8988T (cell line): ENCODE measurements at regions not wholly inside any gene's neighbourhood (a gene's known extent, or its start where the extent isn't known, plus 50 kb on each side); places are given as distances from the start of the nearest gene placed in this dataset.

Experiments used
- DNase-seq: peaks from one replicate; pipeline ENCODE4 v3.0.0; 2011

DNA sequence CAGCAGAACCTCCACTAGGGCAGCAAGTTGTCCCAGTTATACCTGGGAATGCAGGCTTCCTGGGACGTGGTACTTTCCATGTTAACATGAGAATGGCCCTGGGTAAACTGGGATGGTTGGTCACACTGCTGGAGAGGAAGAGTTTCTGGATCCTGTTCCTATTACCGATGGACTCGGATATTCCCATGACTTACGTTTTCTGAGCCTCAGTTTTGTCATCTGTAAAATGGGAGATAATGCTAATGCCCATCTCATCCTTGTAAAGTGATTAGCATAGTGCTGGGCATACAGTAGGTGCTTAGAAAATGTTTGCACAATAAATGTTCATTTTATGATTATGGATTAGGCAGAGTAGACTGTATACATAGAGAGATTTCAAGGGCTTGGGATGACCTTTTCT lies 280.9 kb upstream of the EEF2KMT start:
- DNase-seq, result no peak

DNA sequence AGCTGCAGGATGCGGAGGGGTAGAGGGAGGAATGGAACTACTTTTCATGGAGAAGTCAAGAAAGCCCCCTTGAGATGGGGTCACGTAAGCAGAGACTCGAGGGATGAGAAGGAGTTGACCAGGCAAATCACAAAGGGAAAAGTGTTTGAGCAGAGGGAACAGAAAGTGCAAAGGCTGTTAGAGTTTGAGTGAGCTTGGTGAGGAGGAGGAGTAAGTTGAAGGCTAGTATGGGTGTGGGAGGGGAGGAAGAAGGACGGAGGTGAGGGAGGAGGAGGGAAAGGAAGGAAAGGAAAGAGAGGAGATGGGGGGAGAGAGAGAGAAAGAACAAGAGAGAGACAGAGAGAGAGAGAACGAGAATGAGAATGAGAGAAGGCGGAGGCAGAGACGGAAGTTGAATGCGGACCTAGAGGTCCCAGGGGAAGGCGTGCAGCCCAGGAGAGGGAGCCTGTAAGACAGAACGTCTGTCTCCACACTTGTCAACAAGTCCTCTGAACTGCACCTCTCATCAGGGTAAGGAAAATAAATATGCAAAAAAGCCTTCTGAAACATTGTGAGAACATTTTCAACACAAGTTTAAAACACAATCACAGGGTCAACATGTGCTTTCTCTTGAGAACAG lies 279.8 kb upstream of the EEF2KMT start:
- DNase-seq, result no peak

DNA sequence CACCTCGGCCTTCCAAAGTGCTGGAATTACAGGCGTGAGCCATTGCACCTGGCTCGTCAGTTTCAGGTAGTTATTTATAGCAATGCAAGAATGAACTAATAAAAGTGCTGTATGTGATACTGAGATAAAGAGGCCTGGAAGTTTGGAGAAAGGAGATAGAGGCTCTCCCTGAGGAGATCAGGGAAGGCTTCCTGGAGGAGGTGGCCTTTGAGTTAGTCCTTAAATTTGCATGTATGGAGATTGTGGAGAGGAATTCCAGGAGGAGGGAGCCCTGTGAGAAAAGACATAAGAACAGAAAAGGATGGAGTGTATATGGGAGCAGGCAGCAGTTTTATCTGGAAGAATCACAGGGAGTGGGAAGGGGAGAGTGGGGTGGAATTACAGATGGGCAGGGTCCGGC lies 276.6 kb upstream of the EEF2KMT start:
- no peak for DNase-seq

DNA sequence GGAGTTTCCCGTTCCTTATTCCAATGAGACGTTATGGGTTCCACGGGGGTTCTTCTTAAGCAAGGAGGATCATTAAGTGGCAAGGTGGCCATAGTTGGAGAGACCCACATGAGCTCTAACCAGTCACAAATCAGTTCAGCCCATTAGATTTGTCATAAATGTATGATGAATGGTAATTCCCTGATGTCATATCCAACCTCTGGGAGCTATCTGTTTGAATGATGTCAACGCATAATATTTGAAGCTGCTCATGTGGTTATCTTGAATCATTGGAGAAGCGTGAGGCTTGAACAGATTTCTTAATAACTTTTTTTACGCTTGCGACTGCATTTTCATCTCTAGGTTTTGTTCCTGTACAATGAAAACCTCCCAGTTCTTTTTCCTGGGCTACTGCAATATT lies 270.4 kb upstream of the EEF2KMT start:
- DNase-seq, result no peak

DNA sequence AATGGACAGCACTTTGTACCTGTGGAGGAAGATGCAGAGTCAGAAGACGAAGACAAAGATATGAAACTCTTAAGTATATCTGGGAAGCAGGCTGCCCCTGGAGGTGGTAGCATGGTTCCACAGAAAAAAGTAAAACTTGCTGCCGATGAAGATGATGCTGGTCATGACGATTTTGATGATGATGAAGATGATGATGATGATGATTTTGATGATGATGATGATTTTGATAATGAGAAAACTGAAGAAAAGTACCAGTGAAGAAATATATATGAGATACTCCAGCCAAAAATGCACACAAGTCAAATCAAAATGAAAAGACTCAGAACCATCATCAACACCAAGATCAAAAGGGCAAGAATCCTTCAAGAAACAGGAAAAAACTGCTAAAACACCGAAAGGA lies 268.5 kb upstream of the EEF2KMT start:
- no peak for DNase-seq

DNA sequence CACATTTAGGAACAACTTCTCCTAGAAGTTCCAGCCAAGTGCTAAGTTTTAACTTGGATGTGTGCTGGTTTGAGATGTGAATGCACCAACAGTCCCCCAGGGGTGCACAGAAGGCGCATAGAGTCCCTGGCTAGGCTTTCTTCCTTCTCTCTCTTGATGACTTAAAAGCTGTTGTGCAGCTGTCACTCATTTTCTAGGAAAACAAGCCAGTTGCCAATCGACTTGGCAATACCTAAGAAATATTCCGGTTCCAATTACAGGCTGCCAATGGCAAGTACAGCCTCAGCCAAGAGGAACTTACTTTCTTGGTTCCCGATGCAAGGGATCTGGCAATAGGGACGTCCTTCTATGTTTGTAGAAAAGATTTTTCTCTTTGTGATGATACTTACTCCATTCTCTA lies 266.6 kb upstream of the EEF2KMT start:
- DNase-seq, result no peak

DNA sequence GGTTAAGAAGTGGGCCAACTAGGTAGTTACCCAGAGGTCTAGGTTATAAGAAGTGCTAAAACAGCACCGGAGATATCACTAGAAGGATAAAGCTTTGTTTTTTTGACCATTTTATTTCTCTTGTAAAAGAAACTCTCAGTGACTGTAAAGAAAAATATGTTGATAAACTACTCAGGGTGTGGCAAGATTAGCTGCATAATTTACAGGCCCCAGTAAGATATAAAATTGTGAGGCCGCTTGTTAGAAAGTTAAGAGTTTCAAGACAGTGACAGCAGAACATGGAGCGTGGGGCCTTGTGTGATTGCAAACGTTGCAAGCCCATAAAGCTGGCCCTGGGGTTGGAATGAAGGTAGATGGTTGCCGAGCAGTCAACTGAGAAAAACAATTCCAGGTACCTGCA lies 263.7 kb upstream of the EEF2KMT start:
- no peak for DNase-seq

GRCh38 chr16:5354645-5355044 lies 257.1 kb upstream of the EEF2KMT start:
- DNase-seq, result no peak

- no peak for DNase-seq
Measured at GRCh38 chr16:5349670-5350517, 252.3 kb upstream of the EEF2KMT start.

GRCh38 chr16:5349101-5349500 lies 251.5 kb upstream of the EEF2KMT start:
- DNase-seq, result no peak

DNA sequence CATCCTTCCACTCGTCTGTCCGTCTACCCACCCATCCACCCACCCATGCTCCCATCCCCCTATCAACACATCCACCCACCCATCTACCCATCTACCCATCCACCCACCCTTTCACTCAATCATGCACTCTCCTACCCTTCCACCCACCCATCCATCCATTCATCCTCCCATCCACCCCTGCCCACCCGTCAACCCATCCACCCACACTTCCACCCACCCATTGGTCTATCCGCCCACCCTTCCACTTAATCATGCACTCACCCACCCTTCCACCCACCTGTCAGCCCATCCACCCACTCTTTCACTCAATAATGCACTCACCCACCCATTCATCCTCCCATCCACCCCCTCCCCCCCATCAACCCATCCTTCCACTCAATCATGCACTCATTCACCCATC lies 250.0 kb upstream of the EEF2KMT start:
- DNase-seq, result no peak

GRCh38 chr16:5336941-5337340 lies 239.3 kb upstream of the EEF2KMT start:
- DNase-seq, result no peak

DNA sequence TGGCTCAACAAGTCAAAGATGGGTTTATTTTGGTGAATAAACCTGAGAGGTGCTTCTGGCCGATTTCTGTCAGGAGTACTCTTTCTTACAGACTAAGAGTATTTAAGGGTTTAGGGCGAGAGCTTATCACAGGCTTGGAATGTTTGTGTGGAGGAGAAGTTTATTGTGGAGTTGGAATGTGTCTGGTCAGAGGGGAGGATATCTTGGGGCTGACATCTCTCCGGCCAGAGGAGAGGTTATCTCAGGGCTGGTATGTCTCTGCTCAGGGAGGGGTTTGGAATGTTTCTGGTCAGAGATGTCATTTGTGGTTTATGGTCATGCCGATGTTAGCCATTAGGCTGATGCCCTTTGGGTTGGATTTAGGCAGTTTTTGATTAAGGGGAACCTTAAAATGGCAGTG lies 236.4 kb upstream of the EEF2KMT start:
- DNase-seq, result no peak

GRCh38 chr16:5333126-5333525 lies 235.5 kb upstream of the EEF2KMT start:
- no peak for DNase-seq

DNA sequence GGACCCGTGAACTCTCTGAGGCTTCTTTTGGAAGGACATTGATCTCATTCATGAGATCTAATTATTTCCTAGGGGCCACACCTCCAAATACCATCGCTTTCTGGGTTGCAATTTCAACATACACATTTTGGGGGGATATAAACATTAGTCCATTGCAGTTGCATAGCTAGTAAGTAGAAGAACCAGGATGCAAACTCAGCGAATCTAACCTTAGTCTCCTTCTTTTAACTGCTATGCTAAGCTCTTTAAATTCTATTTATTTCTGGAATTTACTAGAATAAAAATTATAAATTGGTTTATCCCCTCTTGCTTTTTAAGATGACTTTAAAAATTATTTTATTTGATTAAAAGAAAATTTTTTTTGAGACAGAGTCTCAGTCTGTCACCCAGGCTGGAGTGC lies 232.5 kb upstream of the EEF2KMT start:
- DNase-seq, result no peak

DNA sequence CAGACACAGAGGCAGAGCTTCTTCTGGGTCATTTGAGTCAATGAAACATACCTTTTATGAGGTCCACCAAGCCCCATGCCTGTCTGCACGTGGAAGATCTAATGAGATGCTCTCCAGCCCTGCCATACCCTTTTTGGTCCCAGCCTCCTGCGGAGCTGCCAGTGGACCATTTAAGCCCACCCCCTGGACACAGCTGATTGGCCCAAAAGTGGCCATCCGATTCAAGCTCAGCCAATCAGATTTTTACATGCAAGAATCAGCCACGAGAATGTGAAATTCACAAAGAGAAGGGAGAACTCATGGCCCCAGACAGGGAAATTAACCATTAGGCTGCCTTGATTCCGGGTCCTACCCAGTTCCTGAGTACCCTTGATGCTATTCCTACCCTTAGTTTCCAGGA lies 231.0 kb upstream of the EEF2KMT start:
- no peak for DNase-seq

DNA sequence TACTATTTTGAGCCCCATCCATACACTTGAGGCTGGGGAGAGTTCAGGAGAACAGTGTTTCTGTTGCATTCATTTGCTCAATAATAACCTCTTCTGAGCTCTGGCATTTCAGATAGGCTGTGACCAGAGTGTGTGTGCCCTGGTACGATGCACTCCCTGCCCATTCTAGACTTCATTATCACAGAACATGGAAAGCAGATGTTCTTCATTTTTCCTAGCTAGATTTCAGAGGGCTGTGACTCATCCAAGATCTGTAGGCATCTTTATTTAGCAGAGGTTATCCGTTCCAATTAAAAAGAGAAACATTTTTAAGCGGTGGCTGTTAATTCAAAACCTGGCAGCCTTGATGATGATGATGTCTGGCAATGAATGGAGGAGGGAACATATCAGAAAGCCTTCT lies 228.8 kb upstream of the EEF2KMT start:
- no peak for DNase-seq

GRCh38 chr16:5325932-5326331 lies 228.3 kb upstream of the EEF2KMT start:
- DNase-seq, result no peak

DNA sequence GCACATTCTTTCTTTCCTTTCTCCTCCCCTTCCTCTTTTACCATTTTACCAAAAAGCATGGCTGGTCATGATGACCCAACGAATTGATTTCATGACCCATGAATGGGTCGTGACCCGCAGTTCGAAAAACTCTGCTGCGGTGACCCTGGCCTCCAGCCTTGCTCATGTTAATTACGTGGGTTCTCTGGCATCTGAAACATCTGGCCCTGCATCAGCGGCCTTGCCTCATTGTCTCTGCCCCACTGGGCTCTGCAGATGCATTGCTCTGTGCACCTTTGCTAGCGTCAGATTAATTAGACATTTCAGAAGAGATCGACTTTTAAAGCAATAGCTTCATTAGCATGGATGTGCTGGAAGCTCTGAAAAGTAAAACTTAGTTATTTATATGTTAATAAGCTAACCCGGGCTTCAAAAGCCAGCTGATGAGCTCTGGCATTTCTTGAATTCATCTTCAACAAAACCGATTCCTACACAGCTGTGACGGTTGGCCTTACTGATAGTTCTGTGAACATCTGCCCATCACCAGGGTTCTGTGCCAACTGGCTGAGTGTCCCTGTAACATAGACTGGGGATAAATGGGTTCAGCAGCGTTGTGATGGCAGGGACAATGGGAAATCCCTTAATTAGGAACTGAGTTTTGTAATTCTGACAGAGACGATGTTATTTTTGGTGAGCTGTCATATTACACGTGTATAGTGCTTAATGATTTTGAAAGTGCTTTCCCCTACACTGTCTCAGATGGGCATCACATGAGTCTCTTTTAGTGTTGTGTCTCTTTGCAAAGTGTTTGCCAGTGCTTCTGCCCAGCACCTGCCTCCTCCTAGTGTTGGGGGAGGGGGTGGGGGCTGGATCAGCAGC lies 225.9 kb upstream of the EEF2KMT start:
- DNase-seq, result no peak

GRCh38 chr16:5321930-5322329 lies 224.3 kb upstream of the EEF2KMT start:
- DNase-seq, result no peak

GRCh38 chr16:5319799-5320198 lies 222.2 kb upstream of the EEF2KMT start:
- DNase-seq, result no peak

DNA sequence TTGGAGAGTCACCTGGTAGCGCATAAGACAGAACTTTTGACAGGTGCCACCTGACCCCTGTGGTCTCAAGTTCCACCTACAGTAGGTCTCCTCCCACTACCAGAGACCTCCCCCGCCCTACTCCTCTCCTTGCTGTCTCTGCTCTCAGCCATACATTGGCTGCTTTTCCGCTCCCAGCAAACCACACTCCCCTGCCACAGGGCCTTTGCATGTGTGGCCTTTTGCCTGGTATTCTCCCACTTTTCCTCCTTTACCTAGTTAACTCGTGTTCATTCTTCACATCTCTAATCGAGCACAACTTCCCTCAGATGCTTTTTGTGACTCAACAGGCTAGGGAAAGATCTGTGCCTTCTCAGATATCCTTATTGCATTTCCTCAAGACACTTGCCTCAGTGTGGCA lies 218.3 kb upstream of the EEF2KMT start:
- no peak for DNase-seq

GRCh38 chr16:5314377-5314776 lies 216.8 kb upstream of the EEF2KMT start:
- DNase-seq, result no peak
